HCT116 (cell line): ENCODE measurements at regions not wholly inside any gene's neighbourhood (a gene's known extent, or its start where the extent isn't known, plus 50 kb on each side); places are given as distances from the start of the nearest gene placed in this dataset.

Experiments
- ATAC-seq: fragments of 200-7000 bp; cut with Tn5 transposase; 2 replicates; pipeline ENCODE4 v1.9.1; 2020; ENCODE audit warnings: mild to moderate bottlenecking, moderate library complexity
- BruUV-seq: library from RNA; stranded (reverse); fragments of 400-500 nt; replicated peaks from 2 replicates; lab custom pipeline; 2021; lab: Mats Ljungman, UMichigan
- CTCF ChIA-PET: fragments of 300-600 bp; sonication (Branson Sonifier 250); formaldehyde crosslinking; loops from one replicate; lab custom pipeline; 2021; ENCODE audit warnings: antibody characterized with exemption; lab: Charles Lee
- POLR2A ChIA-PET: fragments of 300-600, 350-600 bp; sonication (Branson Sonifier 250); formaldehyde crosslinking; loops from one replicate; lab custom pipeline; 2021; ENCODE audit warnings: antibody characterized with exemption; lab: Charles Lee
- RAD21 ChIA-PET, 2 experiments: fragments of 300-600 bp; sonication (Branson Sonifier 250); formaldehyde crosslinking; loops; one replicate each; lab custom pipeline; 2023; ENCODE audit warnings: low total read pairs in 2 of 2; ENCODE audit not compliant: uncharacterized antibody in 2 of 2, unreplicated experiment in 2 of 2, low non-redundant PET in 1 of 2; lab: Charles Lee
- DNase-seq: peaks from one replicate; pipeline ENCODE4 v3.0.0-alpha.2; 2010; ENCODE audit warnings: low read depth, low spot score
- H2AFZ ChIP-seq: fragments of 200-600 bp; shearing (Covaris generic), sonication (generic); 2 replicates; pipeline ENCODE4 v1.6.1; 2017; ENCODE audit warnings: low read depth, mixed run types, mixed read lengths, antibody characterized with exemption, low read length; ENCODE audit not compliant: poor library complexity, severe bottlenecking
- H3K27ac ChIP-seq: 2 replicates; pipeline ENCODE4 v1.5.1; 2012; ENCODE audit warnings: low read depth, low read length
- H3K27me3 ChIP-seq: fragments of 200-600 bp; sonication (generic); 2 replicates; pipeline ENCODE4 v1.6.1; 2016; ENCODE audit warnings: mixed run types, low read length, mixed read lengths; ENCODE audit not compliant: insufficient read depth
- H3K36me3 ChIP-seq, 2 experiments: fragments of 200-500 bp in 1 of 2; fragments of 200-600 bp in 1 of 2; sonication (Bioruptor generic) in 1 of 2; sonication (generic) in 1 of 2; 2 replicates each; pipeline versions ENCODE4 v1.5.1 to v1.6.1; 2014 to 2016; ENCODE audit warnings: low read length in 2 of 2, inconsistent platforms in 1 of 2, mixed read lengths in 1 of 2, mixed run types in 1 of 2; ENCODE audit not compliant: insufficient read depth in 2 of 2, control insufficient read depth in 1 of 2
- H3K4me1 ChIP-seq, 2 experiments: fragments of 200-600 bp in 1 of 2; sonication (generic) in 1 of 2; 2 replicates each; pipeline versions ENCODE4 v1.5.1 to v1.6.1; 2012 to 2017; ENCODE audit warnings: low read length in 2 of 2, inconsistent platforms in 1 of 2, mild to moderate bottlenecking in 1 of 2, mixed read lengths in 1 of 2, mixed run types in 1 of 2, moderate library complexity in 1 of 2; ENCODE audit not compliant: insufficient read depth in 2 of 2, control insufficient read depth in 1 of 2
- H3K4me2 ChIP-seq: fragments of 200-600 bp; sonication (generic); 2 replicates; pipeline ENCODE4 v1.6.1; 2017; ENCODE audit warnings: mixed run types, low read length, mixed read lengths
- H3K4me3 ChIP-seq, 2 experiments: fragments of 200-600 bp in 1 of 2; sonication (generic) in 1 of 2; replicated peaks in 1 of 2; 2 replicates each; pipeline ENCODE4 v1.5.1; 2011 to 2016; ENCODE audit warnings: low read length in 2 of 2, control low read depth in 1 of 2, low read depth in 1 of 2, mild to moderate bottlenecking in 1 of 2, mixed read lengths in 1 of 2, mixed run types in 1 of 2
- H3K79me2 ChIP-seq: fragments of 200-600 bp; sonication (generic); 2 replicates; pipeline ENCODE4 v1.6.1; 2017; ENCODE audit warnings: mild to moderate bottlenecking, mixed run types, low read length, moderate library complexity, mixed read lengths; ENCODE audit not compliant: insufficient read depth
- H3K9ac ChIP-seq: fragments of 200-600 bp; sonication (generic); 2 replicates; pipeline ENCODE4 v1.6.1; 2016; ENCODE audit warnings: low read length, mixed read lengths
- H3K9me2 ChIP-seq: fragments of 200-600 bp; sonication (generic), shearing (Covaris generic); 2 replicates; pipeline ENCODE4 v1.6.1; 2017; ENCODE audit warnings: mixed run types, mild to moderate bottlenecking, moderate library complexity; ENCODE audit not compliant: insufficient read depth
- H3K9me3 ChIP-seq, 2 experiments: fragments of 200-500 bp in 1 of 2; fragments of 200-600 bp in 1 of 2; sonication (Bioruptor generic) in 1 of 2; sonication (generic) in 1 of 2; 2 replicates each; pipeline ENCODE4 v1.6.1; 2014 to 2017; ENCODE audit warnings: low read length in 2 of 2, mixed read lengths in 2 of 2, inconsistent platforms in 1 of 2, low read depth in 1 of 2, mild to moderate bottlenecking in 1 of 2, mixed run types in 1 of 2, moderate library complexity in 1 of 2; ENCODE audit not compliant: control insufficient read depth in 1 of 2, insufficient read depth in 1 of 2
- H4K20me1 ChIP-seq: fragments of 200-600 bp; sonication (generic), shearing (Covaris generic); 2 replicates; pipeline ENCODE4 v1.6.1; 2017; ENCODE audit warnings: mixed run types, mild to moderate bottlenecking, moderate library complexity; ENCODE audit not compliant: insufficient read depth
- ATF3 ChIP-seq: IDR thresholded peaks from 2 replicates; pipeline ENCODE4 v1.6.1; 2012
- CBX3 ChIP-seq: IDR thresholded peaks from 2 replicates; pipeline ENCODE4 v1.6.1; 2012; ENCODE audit warnings: low read depth
- EGR1 ChIP-seq: IDR thresholded peaks from 2 replicates; pipeline ENCODE4 v1.6.1; 2012; ENCODE audit warnings: low read depth
- ELF1 ChIP-seq: IDR thresholded peaks from 2 replicates; pipeline ENCODE4 v1.6.1; 2012; ENCODE audit warnings: low read depth, borderline replicate concordance
- EZH2phosphoT487 ChIP-seq: fragments of 200-600 bp; IDR thresholded peaks from 2 replicates; pipeline ENCODE4 v1.6.1; 2018; ENCODE audit warnings: antibody characterized with exemption, borderline replicate concordance
- POLR2AphosphoS5 ChIP-seq: IDR thresholded peaks from 2 replicates; pipeline ENCODE4 v1.6.1; 2011; ENCODE audit warnings: mild to moderate bottlenecking, low read depth, low read length, moderate library complexity
- RAD21 ChIP-seq: IDR thresholded peaks from 2 replicates; pipeline ENCODE4 v1.6.1; 2012; ENCODE audit warnings: low read depth, mild to moderate bottlenecking
- SIN3A ChIP-seq: IDR thresholded peaks from 2 replicates; pipeline ENCODE4 v1.6.1; 2012; ENCODE audit warnings: low read depth
- TCF7L2 ChIP-seq: IDR thresholded peaks from 2 replicates; pipeline ENCODE4 v1.7.0; 2011; ENCODE audit warnings: borderline replicate concordance, inconsistent platforms; ENCODE audit not compliant: insufficient read depth, insufficient read length; ENCODE audit errors: extremely low read depth
- ZFX ChIP-seq: fragments of 450-650 bp; IDR thresholded peaks from 2 replicates; pipeline ENCODE4 v1.6.1; 2017
- ZNF274 ChIP-seq: fragments of 200-500 bp; sonication (Bioruptor generic); IDR thresholded peaks from 2 replicates; pipeline ENCODE4 v1.6.1; 2014; ENCODE audit warnings: mild to moderate bottlenecking, low read depth, low read length, inconsistent platforms
- intact Hi-C: fragments of 100-400 bp; cut with micrococcal nuclease; formaldehyde crosslinking; loops from 2 replicates; pipeline ENCODE4 v1.10.0; 2022
- TF ChIP-seq, protein P1 (sequence below): IDR thresholded peaks from 2 replicates; pipeline ENCODE4 v1.6.1; 2012; ENCODE audit warnings: low read depth
- TF ChIP-seq, protein P2 (sequence below), 3 experiments: fragments of 200-600 bp in 1 of 3; sonication (generic) in 1 of 3; IDR thresholded peaks in 2 of 3; conservative IDR thresholded peaks in 1 of 3; 2 replicates each; pipeline ENCODE4 v1.5.1; 2012 to 2017; ENCODE audit warnings: low read depth in 2 of 3, low read length in 2 of 3, antibody characterized with exemption in 1 of 3, borderline replicate concordance in 1 of 3, control low read depth in 1 of 3, mild to moderate bottlenecking in 1 of 3, mixed read lengths in 1 of 3, mixed run types in 1 of 3, moderate library complexity in 1 of 3; ENCODE audit not compliant: insufficient read depth in 1 of 3

DNA sequence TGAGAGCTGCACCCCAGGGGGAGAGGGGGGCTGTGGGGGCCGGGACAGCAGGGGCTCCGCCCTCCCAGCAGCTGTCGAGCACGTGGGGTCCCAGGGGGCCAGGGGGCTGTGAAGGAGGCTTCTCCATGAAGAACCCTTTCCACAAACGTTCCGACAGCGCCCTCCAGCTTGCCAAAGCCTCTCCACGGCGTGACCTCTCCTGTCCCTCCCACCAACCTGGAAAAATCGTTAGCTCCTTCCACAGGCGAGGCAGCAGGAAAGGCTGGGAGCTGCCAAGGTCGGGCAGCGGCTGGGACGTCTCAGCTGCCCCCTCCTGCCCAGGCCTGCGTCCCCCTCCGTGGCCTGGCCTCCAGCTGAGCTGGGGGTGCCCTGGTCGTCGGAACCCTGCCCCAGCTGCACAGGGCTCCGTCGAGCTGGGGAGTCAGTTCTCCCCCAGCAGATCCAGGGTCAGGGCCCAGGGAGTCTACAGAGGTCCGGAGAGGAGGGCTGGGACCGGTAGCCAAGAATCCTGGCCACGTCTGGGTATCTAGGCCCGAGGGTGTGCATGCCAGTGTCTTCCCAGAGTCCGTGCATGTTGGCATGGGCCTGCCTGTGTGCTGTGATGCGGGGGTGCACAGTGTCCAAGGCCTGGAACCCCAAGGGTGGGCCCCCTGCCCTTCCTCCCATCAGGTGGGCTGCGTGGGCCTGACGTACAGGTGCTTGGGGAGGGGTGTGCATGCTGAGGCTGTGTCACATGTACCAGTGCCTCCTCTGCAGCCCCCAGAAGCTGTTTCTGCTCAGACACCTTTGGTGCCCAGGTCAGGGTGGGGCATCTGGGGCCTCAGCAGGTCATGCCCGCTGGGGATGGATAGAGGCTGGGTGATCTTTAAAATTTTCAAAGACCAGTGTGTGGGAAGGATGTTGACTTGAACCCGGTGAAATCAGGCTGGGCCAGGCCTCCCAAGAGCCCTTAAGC lies 66.5 kb downstream of the UNCX start:
- RAD21 ChIA-PET: no interaction called here
- H3K27me3 ChIP-seq: no peaks in the 10 kb centered on the region
- H3K4me3 ChIP-seq: no peak overlapping the region
- ATAC-seq (no peak), DNase-seq (no peak)
- CTCF ChIA-PET: no interaction called here
- H4K20me1 ChIP-seq: no peaks in the 10 kb centered on the region
- H3K4me1 ChIP-seq: no peaks in the 10 kb centered on the region
- H3K36me3 ChIP-seq: no peaks in the 10 kb centered on the region
- TF ChIP-seq ATF3: no peak
- TF ChIP-seq ZNF274: no peak
- TF ChIP-seq EGR1: no peak
- no peak for TF ChIP-seq CBX3
- TF ChIP-seq, protein P1, sequence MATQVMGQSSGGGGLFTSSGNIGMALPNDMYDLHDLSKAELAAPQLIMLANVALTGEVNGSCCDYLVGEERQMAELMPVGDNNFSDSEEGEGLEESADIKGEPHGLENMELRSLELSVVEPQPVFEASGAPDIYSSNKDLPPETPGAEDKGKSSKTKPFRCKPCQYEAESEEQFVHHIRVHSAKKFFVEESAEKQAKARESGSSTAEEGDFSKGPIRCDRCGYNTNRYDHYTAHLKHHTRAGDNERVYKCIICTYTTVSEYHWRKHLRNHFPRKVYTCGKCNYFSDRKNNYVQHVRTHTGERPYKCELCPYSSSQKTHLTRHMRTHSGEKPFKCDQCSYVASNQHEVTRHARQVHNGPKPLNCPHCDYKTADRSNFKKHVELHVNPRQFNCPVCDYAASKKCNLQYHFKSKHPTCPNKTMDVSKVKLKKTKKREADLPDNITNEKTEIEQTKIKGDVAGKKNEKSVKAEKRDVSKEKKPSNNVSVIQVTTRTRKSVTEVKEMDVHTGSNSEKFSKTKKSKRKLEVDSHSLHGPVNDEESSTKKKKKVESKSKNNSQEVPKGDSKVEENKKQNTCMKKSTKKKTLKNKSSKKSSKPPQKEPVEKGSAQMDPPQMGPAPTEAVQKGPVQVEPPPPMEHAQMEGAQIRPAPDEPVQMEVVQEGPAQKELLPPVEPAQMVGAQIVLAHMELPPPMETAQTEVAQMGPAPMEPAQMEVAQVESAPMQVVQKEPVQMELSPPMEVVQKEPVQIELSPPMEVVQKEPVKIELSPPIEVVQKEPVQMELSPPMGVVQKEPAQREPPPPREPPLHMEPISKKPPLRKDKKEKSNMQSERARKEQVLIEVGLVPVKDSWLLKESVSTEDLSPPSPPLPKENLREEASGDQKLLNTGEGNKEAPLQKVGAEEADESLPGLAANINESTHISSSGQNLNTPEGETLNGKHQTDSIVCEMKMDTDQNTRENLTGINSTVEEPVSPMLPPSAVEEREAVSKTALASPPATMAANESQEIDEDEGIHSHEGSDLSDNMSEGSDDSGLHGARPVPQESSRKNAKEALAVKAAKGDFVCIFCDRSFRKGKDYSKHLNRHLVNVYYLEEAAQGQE: no peak
- TF ChIP-seq, protein P2, sequence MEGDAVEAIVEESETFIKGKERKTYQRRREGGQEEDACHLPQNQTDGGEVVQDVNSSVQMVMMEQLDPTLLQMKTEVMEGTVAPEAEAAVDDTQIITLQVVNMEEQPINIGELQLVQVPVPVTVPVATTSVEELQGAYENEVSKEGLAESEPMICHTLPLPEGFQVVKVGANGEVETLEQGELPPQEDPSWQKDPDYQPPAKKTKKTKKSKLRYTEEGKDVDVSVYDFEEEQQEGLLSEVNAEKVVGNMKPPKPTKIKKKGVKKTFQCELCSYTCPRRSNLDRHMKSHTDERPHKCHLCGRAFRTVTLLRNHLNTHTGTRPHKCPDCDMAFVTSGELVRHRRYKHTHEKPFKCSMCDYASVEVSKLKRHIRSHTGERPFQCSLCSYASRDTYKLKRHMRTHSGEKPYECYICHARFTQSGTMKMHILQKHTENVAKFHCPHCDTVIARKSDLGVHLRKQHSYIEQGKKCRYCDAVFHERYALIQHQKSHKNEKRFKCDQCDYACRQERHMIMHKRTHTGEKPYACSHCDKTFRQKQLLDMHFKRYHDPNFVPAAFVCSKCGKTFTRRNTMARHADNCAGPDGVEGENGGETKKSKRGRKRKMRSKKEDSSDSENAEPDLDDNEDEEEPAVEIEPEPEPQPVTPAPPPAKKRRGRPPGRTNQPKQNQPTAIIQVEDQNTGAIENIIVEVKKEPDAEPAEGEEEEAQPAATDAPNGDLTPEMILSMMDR (IDR thresholded peaks at IDR 0.05 in 2 of 3, conservative IDR thresholded peaks at IDR 0.05 in 1 of 3; ENCODE audit: borderline replicate concordance in 1 of 3, insufficient read depth in 1 of 3, low read depth in 2 of 3, low read length in 2 of 3): no peak
- no peak for TF ChIP-seq POLR2AphosphoS5
- TF ChIP-seq TCF7L2: no peak
- TF ChIP-seq ELF1: no peak
- TF ChIP-seq RAD21: no peak
- TF ChIP-seq SIN3A: no peak
- TF ChIP-seq ZFX: no peak
- TF ChIP-seq EZH2phosphoT487: no peak
- no TSS peak for BruUV-seq
- POLR2A ChIA-PET: no interaction called here
- intact Hi-C loops: no loop called here
- no peaks in the 10 kb centered on the region for H3K79me2 ChIP-seq
- no peak overlapping the region for H2AFZ ChIP-seq
- H3K9me3 ChIP-seq: no peaks in the 10 kb centered on the region
- no peak overlapping the region for H3K4me2 ChIP-seq
- no peak overlapping the region for H3K9ac ChIP-seq
- H3K9me2 ChIP-seq: no peaks in the 10 kb centered on the region
- no peak overlapping the region for H3K27ac ChIP-seq
